BJ (cell line): ENCODE measurements at regions not wholly inside any gene's neighbourhood (a gene's known extent, or its start where the extent isn't known, plus 50 kb on each side); places are given as distances from the start of the nearest gene placed in this dataset.
"Not testable (repeated sequence)": the region's sequence is repeated elsewhere in the genome, so short reads cannot be mapped to it uniquely, and the experiment has no call there.

Source experiments
- CTCF ChIA-PET: fragments of 350-600 bp; formaldehyde crosslinking; extraction: SDS; loops from one replicate; lab custom pipeline; 2021; ENCODE audit warnings: antibody characterized with exemption, inconsistent platforms; lab: Yijun Ruan, JAX
- POLR2A ChIA-PET: fragments of 300-600 bp; sonication (Branson Sonifier 250); formaldehyde crosslinking; extraction: SDS; loops from one replicate; lab custom pipeline; 2021; ENCODE audit warnings: antibody characterized with exemption; lab: Charles Lee
- DNase-seq: peaks from one replicate; pipeline ENCODE4 v3.0.0-alpha.2; 2011; ENCODE audit warnings: low read depth
- H3K27me3 ChIP-seq: 2 replicates; pipeline ENCODE4 v1.6.0; 2011; ENCODE audit warnings: low read length; ENCODE audit not compliant: control insufficient read depth, insufficient read depth
- H3K36me3 ChIP-seq: 2 replicates; pipeline ENCODE4 v1.5.1; 2011; ENCODE audit warnings: low read length; ENCODE audit not compliant: control insufficient read depth, insufficient read depth
- H3K4me3 ChIP-seq: 2 replicates; pipeline ENCODE4 v1.5.1; 2011; ENCODE audit warnings: low read depth, mild to moderate bottlenecking, control low read depth, low read length
- TF ChIP-seq, protein P1 (sequence below): IDR thresholded peaks from 2 replicates; pipeline ENCODE4 v1.5.1; 2011; ENCODE audit warnings: low read depth, mild to moderate bottlenecking, control low read depth, inconsistent platforms, low read length, moderate library complexity; ENCODE audit not compliant: insufficient read depth

DNA sequence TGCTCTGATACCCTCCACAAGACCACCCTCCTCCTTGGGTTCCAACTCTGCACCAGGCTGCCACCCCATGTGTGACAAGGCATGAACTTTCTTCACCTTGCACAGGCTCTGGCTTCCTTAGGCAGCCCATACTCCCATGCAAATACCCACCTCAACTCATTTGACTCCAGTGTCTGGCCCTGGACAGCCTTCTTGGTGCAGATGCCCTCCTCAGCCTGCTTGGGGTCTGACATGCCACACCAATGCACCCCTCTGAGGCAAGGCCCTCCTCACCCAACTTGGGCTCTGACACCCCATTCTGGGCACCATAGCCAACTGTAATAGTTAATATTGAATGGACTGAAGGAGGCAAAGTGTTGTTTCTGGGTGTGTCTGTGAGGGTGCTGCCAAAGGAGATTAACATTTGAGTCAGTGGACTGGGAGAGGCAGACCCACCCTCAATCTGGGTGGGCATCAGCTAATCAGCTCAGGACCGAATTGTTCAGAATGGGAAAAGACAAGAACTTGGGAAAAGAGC, 115.0 kb upstream of the EPB41L4A start:
- POLR2A ChIA-PET: no interaction called here
- CTCF ChIA-PET: no interaction called here
- Histone ChIP-seq H3K36me3 (no peaks in the 10 kb centered on the region), H3K4me3 (no peak overlapping the region), H3K27me3 (no peaks in the 10 kb centered on the region; the same call in 1 of the 2 replicates)
- DNase-seq: no peak
- TF ChIP-seq, protein P1, sequence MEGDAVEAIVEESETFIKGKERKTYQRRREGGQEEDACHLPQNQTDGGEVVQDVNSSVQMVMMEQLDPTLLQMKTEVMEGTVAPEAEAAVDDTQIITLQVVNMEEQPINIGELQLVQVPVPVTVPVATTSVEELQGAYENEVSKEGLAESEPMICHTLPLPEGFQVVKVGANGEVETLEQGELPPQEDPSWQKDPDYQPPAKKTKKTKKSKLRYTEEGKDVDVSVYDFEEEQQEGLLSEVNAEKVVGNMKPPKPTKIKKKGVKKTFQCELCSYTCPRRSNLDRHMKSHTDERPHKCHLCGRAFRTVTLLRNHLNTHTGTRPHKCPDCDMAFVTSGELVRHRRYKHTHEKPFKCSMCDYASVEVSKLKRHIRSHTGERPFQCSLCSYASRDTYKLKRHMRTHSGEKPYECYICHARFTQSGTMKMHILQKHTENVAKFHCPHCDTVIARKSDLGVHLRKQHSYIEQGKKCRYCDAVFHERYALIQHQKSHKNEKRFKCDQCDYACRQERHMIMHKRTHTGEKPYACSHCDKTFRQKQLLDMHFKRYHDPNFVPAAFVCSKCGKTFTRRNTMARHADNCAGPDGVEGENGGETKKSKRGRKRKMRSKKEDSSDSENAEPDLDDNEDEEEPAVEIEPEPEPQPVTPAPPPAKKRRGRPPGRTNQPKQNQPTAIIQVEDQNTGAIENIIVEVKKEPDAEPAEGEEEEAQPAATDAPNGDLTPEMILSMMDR: no peak

DNA sequence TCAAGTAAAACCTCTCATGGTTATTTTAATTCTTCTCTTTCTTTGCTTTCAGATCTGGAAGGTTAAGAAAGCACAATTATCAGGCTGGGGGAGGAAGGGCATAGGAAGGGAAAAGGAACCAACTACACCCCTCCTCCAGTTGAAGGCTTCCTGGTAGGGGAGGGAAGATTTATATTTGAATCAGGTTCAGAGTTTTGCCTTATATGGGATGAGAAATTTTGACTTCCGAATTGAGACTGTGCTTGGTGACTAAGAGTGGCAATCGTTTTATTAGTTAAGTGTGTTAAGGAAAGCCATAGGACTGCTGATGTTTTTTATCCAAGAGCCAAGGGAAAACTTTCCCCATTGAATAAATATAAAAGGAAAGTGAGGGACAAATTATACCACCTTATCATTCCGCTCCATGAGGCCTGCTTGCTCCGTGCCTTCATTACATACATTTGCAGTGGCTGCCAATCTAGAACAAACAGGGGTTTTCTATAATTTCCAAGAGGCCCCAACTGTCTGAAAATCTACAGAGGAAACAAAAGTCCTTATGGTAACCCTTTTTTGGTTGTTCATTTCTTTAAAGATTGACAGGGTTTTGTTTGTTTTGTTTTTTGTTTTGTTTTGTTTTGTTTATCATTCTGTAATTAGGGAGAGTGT, 115.7 kb upstream of the EPB41L4A start:
- H3K27me3 ChIP-seq: no peaks in the 10 kb centered on the region; the same call in 1 of the 2 replicates
- DNase-seq: no peak
- ChIA-PET POLR2A (no interaction called here), CTCF (no interaction called here)
- H3K4me3 ChIP-seq: no peak overlapping the region
- no peaks in the 10 kb centered on the region for H3K36me3 ChIP-seq
- TF ChIP-seq, protein P1: no peak

DNA sequence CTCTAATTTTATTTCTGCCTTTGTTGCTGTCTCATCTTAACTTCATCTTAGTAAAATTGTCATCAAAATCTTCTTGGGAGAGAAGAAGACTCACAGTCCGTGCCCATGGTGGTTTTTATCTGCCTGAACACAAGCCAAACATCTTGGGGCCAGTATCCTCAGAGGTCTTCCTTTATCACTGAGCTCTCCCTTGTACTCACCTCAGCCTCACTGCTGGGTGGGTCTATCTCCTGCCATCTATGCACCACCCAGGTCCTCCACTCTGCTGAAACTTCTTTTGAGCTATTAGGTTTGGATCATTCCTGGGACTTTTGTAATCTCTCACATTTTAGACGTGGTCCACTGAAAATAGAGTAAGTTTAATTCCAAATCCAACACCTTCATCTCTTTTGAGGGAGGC, 116.3 kb upstream of the EPB41L4A start:
- CTCF ChIA-PET: interaction anchor here (0.8 kb wide), 1 partner anchor 9 kb away, joined by 3 read pairs; no protein-coding TSS in a partner anchor
- Histone ChIP-seq H3K36me3 (no peaks in the 10 kb centered on the region), H3K27me3 (no peaks in the 10 kb centered on the region; the same call in 1 of the 2 replicates), H3K4me3 (no peak overlapping the region)
- TF ChIP-seq, protein P1: no peak
- DNase-seq: no peak
- POLR2A ChIA-PET: no interaction called here

DNA sequence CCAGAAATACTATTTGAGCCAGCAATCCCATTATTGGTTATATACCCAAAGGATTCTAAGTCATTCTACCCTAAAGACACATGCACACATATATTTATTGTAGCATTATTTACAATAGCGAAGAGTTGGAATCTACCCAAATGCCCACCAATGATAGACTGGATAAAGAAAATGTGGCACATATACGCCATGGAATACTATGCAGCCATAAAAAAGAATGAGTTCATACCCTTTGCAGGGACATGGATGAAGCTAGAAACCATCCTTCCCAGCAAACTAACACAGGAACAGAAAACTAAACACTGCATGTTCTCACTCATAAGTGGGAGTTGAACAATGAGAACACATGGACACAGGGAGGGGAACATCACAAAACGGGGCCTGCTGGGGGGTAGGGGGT, 125.5 kb upstream of the EPB41L4A start:
- H3K27me3 ChIP-seq, DNase-seq, H3K4me3 ChIP-seq, H3K36me3 ChIP-seq, POLR2A ChIA-PET: not testable (repeated sequence)
- CTCF ChIA-PET: interaction anchor here (1.1 kb wide), 1 partner anchor 9 kb away, joined by 3 read pairs; no protein-coding TSS in a partner anchor

DNA sequence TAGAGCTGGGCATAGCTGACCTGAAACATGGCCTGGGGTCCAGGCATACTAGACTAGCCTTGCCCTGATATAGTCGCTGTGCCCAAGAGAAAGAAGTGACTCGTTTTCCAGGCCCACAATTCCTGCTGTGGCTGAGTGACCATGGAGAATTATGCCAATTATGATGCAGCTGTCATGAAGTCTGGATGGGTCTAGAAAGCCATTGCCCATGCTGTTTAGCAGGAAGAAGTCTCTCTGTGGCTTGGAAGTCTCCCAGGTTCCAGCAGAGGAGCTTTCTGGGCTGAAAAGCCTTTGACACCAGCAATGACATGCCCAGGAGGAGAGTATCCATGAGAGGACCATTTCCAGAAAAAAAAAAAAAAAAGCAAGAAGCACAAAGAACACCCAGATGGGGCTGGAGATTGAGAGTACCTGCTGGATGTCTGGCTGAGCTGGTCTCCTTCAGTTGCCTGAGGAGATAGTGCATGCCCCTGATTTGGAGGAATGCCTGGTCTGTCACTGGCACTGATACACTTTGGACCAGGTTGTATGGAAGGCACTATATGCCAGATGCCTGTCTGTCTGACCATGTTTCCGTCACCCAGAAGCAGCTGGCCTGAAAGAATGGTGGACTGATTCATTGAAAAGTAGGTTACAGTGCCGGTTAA, 128.0 kb upstream of the EPB41L4A start:
- CTCF ChIA-PET: interaction anchor here (0.7 to 1.9 kb wide), 6 partner anchors 9 to 302 kb away, joined by 3 to 11 read pairs (median 3); no protein-coding TSS in a partner anchor
- no peaks in the 10 kb centered on the region for H3K36me3 ChIP-seq
- no peak overlapping the region for H3K4me3 ChIP-seq
- DNase-seq: no peak
- POLR2A ChIA-PET: interaction anchor here (0.7 kb wide), 1 partner anchor 213 kb away, joined by 3 read pairs; no protein-coding TSS in a partner anchor
- H3K27me3 ChIP-seq: peaks cover 2% of the 10 kb centered on the region; the same call in 1 of the 2 replicates
- TF ChIP-seq, protein P1: no peak
